ENCODE measurements at regions not wholly inside any gene's neighbourhood (a gene's known extent, or its start where the extent isn't known, plus 50 kb on each side); places are given as distances from the start of the nearest gene placed in this dataset.
A peak's percentile ranks its signal among the peaks of the same experiment; 100 is the strongest.

DNA sequence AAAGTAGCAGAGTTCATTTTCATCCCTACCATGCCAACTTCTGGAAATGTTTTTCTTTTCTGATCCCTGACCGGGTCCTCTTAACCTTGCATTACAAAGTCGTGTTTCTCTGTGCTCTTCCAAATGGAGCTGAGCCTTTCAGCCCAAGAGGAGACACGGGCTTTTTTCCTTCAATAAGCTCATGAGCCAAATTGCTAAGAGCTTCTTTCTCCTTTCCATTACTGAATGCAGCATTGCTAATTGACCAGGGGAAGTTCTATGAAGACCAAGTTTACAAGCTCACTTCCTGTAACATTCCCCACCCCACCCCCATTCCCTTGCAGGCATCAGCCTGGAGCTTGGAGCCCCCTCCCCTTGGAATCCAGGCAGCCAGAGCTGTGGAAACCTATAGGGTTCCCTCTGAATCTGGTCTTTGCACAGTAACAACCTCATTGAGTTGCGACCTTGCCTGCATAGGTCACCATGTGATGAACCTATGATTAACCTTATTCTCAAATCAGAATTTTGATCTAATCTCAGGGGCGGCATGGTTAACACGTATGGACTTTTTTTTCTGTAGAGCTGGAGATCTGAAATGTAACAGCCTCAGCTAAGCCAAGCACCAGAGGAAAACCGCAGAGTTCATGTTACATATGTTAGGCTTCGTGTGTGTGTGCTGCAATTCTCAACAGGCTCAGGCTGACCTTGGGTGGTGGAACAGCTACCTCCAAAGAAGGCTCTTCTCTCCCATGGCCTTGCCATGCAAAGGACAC lies 395.7 kb upstream of the ZNF462 start (continued):
- no peak for TF ChIP-seq GTF2F1 (IDR thresholded peaks at IDR 0.05; ENCODE audit: borderline replicate concordance, low read depth, low read length)
- TF ChIP-seq, protein P1, sequence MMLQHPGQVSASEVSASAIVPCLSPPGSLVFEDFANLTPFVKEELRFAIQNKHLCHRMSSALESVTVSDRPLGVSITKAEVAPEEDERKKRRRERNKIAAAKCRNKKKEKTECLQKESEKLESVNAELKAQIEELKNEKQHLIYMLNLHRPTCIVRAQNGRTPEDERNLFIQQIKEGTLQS (IDR thresholded peaks at IDR 0.05; ENCODE audit: insufficient read depth, low read depth, low read length) = no peak
- peak; percentile 80; the same call in 1 of the 2 replicates for TF ChIP-seq SP1 (IDR thresholded peaks at IDR 0.05; ENCODE audit: low read depth, low read length)
- no peak for TF ChIP-seq BACH1 (IDR thresholded peaks at IDR 0.05; ENCODE audit: low read length)
- no peak for TF ChIP-seq KDM4A (IDR thresholded peaks at IDR 0.05; ENCODE audit: low read depth, low read length, severe bottlenecking)
- TF ChIP-seq EP300 (IDR thresholded peaks at IDR 0.05; ENCODE audit: borderline replicate concordance in 1 of 2, low read depth in 2 of 2, low read length in 2 of 2) = peak in 1 of 2 experiments; percentile 43; a peak in 1 of 3 replicates
- no peak for TF ChIP-seq BRCA1 (IDR thresholded peaks at IDR 0.05; ENCODE audit: low read depth, low read length)
- TF ChIP-seq CEBPB (IDR thresholded peaks at IDR 0.05; ENCODE audit: low read depth, low read length) = no peak
- 0 out of 2 replicates have a peak, but pooled peaks have one; percentile 9 for TF ChIP-seq CREB1 (IDR thresholded peaks at IDR 0.05)
- no peak for TF ChIP-seq CTBP2 (IDR thresholded peaks at IDR 0.05; ENCODE audit: borderline replicate concordance, insufficient read depth, insufficient read length, low read length)
- TF ChIP-seq, protein P2, sequence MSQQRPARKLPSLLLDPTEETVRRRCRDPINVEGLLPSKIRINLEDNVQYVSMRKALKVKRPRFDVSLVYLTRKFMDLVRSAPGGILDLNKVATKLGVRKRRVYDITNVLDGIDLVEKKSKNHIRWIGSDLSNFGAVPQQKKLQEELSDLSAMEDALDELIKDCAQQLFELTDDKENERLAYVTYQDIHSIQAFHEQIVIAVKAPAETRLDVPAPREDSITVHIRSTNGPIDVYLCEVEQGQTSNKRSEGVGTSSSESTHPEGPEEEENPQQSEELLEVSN (IDR thresholded peaks at IDR 0.05) = no peak
- TF ChIP-seq GABPA (IDR thresholded peaks at IDR 0.05; ENCODE audit: borderline replicate concordance, insufficient read depth, low read length) = no peak
- TF ChIP-seq SIRT6 (IDR thresholded peaks at IDR 0.05; ENCODE audit: low read length) = no peak
- no peak for TF ChIP-seq RFX5 (IDR thresholded peaks at IDR 0.05; ENCODE audit: borderline replicate concordance, low read depth, low read length)
- TF ChIP-seq PHF8 (conservative IDR thresholded peaks at IDR 0.05; ENCODE audit: low read depth, low read length) = no peak
- no peak for TF ChIP-seq CBX8 (IDR thresholded peaks at IDR 0.05; ENCODE audit: borderline replicate concordance, low read depth, low read length)
- TF ChIP-seq, protein P3, sequence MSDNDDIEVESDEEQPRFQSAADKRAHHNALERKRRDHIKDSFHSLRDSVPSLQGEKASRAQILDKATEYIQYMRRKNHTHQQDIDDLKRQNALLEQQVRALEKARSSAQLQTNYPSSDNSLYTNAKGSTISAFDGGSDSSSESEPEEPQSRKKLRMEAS (IDR thresholded peaks at IDR 0.05) = no peak
- TF ChIP-seq KDM1A (IDR thresholded peaks at IDR 0.05; ENCODE audit: borderline replicate concordance, low read length) = no peak
- no peak for TF ChIP-seq YY1 (IDR thresholded peaks at IDR 0.05; ENCODE audit: low read depth, low read length)

Measured in H1 (cell line).